HEK293T (cell line): ENCODE measurements at regions not wholly inside any gene's neighbourhood (a gene's known extent, or its start where the extent isn't known, plus 50 kb on each side); places are given as distances from the start of the nearest gene placed in this dataset.

Experiments used
- ARNT ChIP-seq: fragments of 450-650 bp; IDR thresholded peaks from 2 replicates; pipeline ENCODE4 v1.6.1; 2017; ENCODE audit warnings: mild to moderate bottlenecking
- FOXK2 ChIP-seq: fragments of 450-650 bp; IDR thresholded peaks from 2 replicates; pipeline ENCODE4 v1.6.1; 2016; ENCODE audit warnings: mild to moderate bottlenecking
- HDGF ChIP-seq: fragments of 450-650 bp; IDR thresholded peaks from 2 replicates; pipeline ENCODE4 v1.6.1; 2017; ENCODE audit warnings: antibody characterized with exemption, borderline replicate concordance
- SP1 ChIP-seq: fragments of 450-650 bp; IDR thresholded peaks from 2 replicates; pipeline ENCODE4 v1.6.1; 2017
- SUZ12 ChIP-seq: fragments of 450-650 bp; IDR thresholded peaks from 2 replicates; pipeline ENCODE4 v1.6.1; 2016; ENCODE audit warnings: mild to moderate bottlenecking
- TARDBP ChIP-seq: fragments of 450-650 bp; IDR thresholded peaks from 2 replicates; pipeline ENCODE4 v1.6.1; 2016
- ZNF384 ChIP-seq: fragments of 450-650 bp; IDR thresholded peaks from 2 replicates; pipeline ENCODE4 v1.6.1; 2016

GRCh38 chr11:23749762-23750430 is 747.0 kb upstream of the LUZP2 start:
- TF ChIP-seq TARDBP (no peak), ARNT (no peak), ZNF384 (no peak), SUZ12 (no peak), SP1 (no peak), HDGF (no peak), FOXK2 (no peak)
